B cell (primary cell): ENCODE measurements at regions not wholly inside any gene's neighbourhood (a gene's known extent, or its start where the extent isn't known, plus 50 kb on each side); places are given as distances from the start of the nearest gene placed in this dataset.
"Not testable (repeated sequence)": the region's sequence is repeated elsewhere in the genome, so short reads cannot be mapped to it uniquely, and the experiment has no call there.

Source experiments
- ATAC-seq: fragments of 200-7000 bp; cut with Tn5 transposase; one replicate; pipeline ENCODE4 v1.10.0; 2021; ENCODE audit warnings: low read depth, mild to moderate bottlenecking, moderate number of reproducible peaks, moderate library complexity
- CTCF ChIA-PET: fragments of 350-600 bp; sonication (Branson Sonifier 250); formaldehyde crosslinking; loops from one replicate; lab custom pipeline; 2021; ENCODE audit warnings: antibody characterized with exemption, inconsistent platforms; lab: Charles Lee
- POLR2A ChIA-PET: fragments of 350-600 bp; sonication (Branson Sonifier 250); formaldehyde crosslinking; loops from one replicate; lab custom pipeline; 2021; ENCODE audit warnings: antibody characterized with exemption; lab: Charles Lee
- DNase-seq: peaks from one replicate; pipeline ENCODE4 v3.0.0; 2013
- H2AFZ ChIP-seq: 2 replicates; pipeline ENCODE4 v1.6.1; 2012; ENCODE audit warnings: mild to moderate bottlenecking, low read depth, low read length; ENCODE audit not compliant: insufficient read depth, poor library complexity, severe bottlenecking
- H3K27ac ChIP-seq, 2 donors: 1 replicate in 1 of 2; 2 replicates in 1 of 2; pipeline ENCODE4 v1.5.1; 2012 to 2013; ENCODE audit warnings: low read length in 2 of 2, mild to moderate bottlenecking in 2 of 2, moderate library complexity in 1 of 2
- H3K27me3 ChIP-seq, 4 experiments: fragments of 200-600 bp in 1 of 4; sonication (generic) in 1 of 4; replicated peaks in 1 of 4; 1 replicate in 2 of 4; 2 replicates in 2 of 4; pipeline versions ENCODE4 v1.6.1 to v1.7.0; 2013 to 2016; ENCODE audit warnings: low read length in 3 of 4, mild to moderate bottlenecking in 2 of 4, mixed read lengths in 1 of 4, moderate library complexity in 1 of 4; ENCODE audit not compliant: insufficient read depth in 4 of 4, control insufficient read depth in 3 of 4; ENCODE audit errors: control extremely low read depth in 1 of 4
- H3K36me3 ChIP-seq, 2 experiments: replicated peaks in 1 of 2; 1 replicate in 1 of 2; 2 replicates in 1 of 2; pipeline versions ENCODE4 v1.6.1 to v1.7.1; 2013; ENCODE audit warnings: low read length in 1 of 2; ENCODE audit not compliant: insufficient read depth in 2 of 2, control insufficient read depth in 1 of 2; ENCODE audit errors: control extremely low read depth in 1 of 2, extremely low read depth in 1 of 2
- H3K4me1 ChIP-seq, 2 donors: fragments of 200-600 bp in 1 of 2; sonication (generic) in 1 of 2; 1 replicate in 1 of 2; 2 replicates in 1 of 2; pipeline versions ENCODE4 v1.5.1 to v1.6.1; 2013 to 2017; ENCODE audit warnings: low read length in 2 of 2; ENCODE audit not compliant: control insufficient read depth in 2 of 2, insufficient read depth in 2 of 2
- H3K4me2 ChIP-seq: replicated peaks from 2 replicates; pipeline ENCODE3; 2012; ENCODE audit warnings: mild to moderate bottlenecking, low read depth, low read length; ENCODE audit not compliant: poor library complexity, severe bottlenecking
- H3K4me3 ChIP-seq, 5 experiments: fragments of 200-600 bp in 1 of 5; sonication (generic) in 1 of 5; 1 replicate in 3 of 5; 2 replicates in 2 of 5; pipeline versions ENCODE4 v1.5.1 to v1.7.0; 2011 to 2016; ENCODE audit warnings: low read length in 4 of 5, mild to moderate bottlenecking in 4 of 5, low read depth in 2 of 5, control low read depth in 1 of 5, moderate library complexity in 1 of 5; ENCODE audit not compliant: insufficient read depth in 1 of 5; ENCODE audit errors: control extremely low read depth in 1 of 5, extremely low read depth in 1 of 5
- H3K79me2 ChIP-seq: fragments of 200-600 bp; sonication (generic); one replicate; pipeline ENCODE4 v1.6.0; 2016; ENCODE audit warnings: low read length; ENCODE audit not compliant: control insufficient read depth, insufficient read depth
- H3K9ac ChIP-seq: fragments of 200-600 bp; sonication (generic); 2 replicates; pipeline ENCODE4 v1.6.1; 2017; ENCODE audit warnings: mild to moderate bottlenecking, low read length, moderate library complexity
- H3K9me3 ChIP-seq, 3 donors: one replicate each; pipeline versions ENCODE4 v1.6.1 to v1.7.1; 2013; ENCODE audit warnings: low read length in 2 of 3; ENCODE audit not compliant: control insufficient read depth in 2 of 3, insufficient read depth in 1 of 3; ENCODE audit errors: control extremely low read depth in 1 of 3
- H4K20me1 ChIP-seq: 2 replicates; pipeline ENCODE4 v1.6.0; 2012; ENCODE audit warnings: mild to moderate bottlenecking, low read length; ENCODE audit not compliant: insufficient read depth, control insufficient read depth, poor library complexity, severe bottlenecking
- H3K27ac Mint-ChIP-seq: one replicate; pipeline ENCODE4 v1.8.0; 2021; ENCODE audit warnings: mixed read lengths
- H3K27me3 Mint-ChIP-seq: one replicate; pipeline ENCODE4 v1.8.0; 2021; ENCODE audit warnings: mixed read lengths
- H3K4me1 Mint-ChIP-seq: one replicate; pipeline ENCODE4 v1.8.0; 2021; ENCODE audit warnings: mixed read lengths
- H3K4me3 Mint-ChIP-seq: one replicate; pipeline ENCODE4 v1.8.0; 2021; ENCODE audit warnings: mixed read lengths
- H3K9me3 Mint-ChIP-seq: one replicate; pipeline ENCODE4 v1.8.0; 2022; ENCODE audit warnings: mixed read lengths; ENCODE audit not compliant: insufficient read depth
- CTCF ChIP-seq: fragments of 200-600 bp; IDR thresholded peaks from one replicate; pipeline ENCODE4 v1.8.0; 2022; ENCODE audit warnings: antibody characterized with exemption, mild to moderate bottlenecking
- EZH2 ChIP-seq: IDR thresholded peaks from 2 replicates; pipeline ENCODE4 v1.6.1; 2012; ENCODE audit warnings: borderline replicate concordance, low read depth, mild to moderate bottlenecking, moderate library complexity, low read length; ENCODE audit not compliant: insufficient read depth, poor library complexity, severe bottlenecking
- WGBS: methylation state at CpG from one replicate; pipeline ENCODE4 v1.1.5; 2013; ENCODE audit warnings: missing lambda C conversion rate; ENCODE audit not compliant: insufficient coverage; 5-methylcytosine and 5-hydroxymethylcytosine counted together
- intact Hi-C: fragments of 100-400 bp; cut with micrococcal nuclease; formaldehyde crosslinking; loops from one replicate; pipeline ENCODE4 v1.10.0; 2022

GRCh38 chr17:27365329-27365945 is 71.5 kb downstream of the WSB1 start:
- H3K9me3 ChIP-seq, H3K4me1 Mint-ChIP-seq, H3K4me3 ChIP-seq, ATAC-seq, H3K27ac Mint-ChIP-seq, POLR2A ChIA-PET, H3K27ac ChIP-seq, DNase-seq, H3K27me3 ChIP-seq, H3K9me3 Mint-ChIP-seq, H2AFZ ChIP-seq, H3K9ac ChIP-seq, H3K4me3 Mint-ChIP-seq, H3K79me2 ChIP-seq, H3K27me3 Mint-ChIP-seq, H3K4me1 ChIP-seq, H4K20me1 ChIP-seq, H3K36me3 ChIP-seq, H3K4me2 ChIP-seq, intact Hi-C loops: not testable (repeated sequence)
- 100% methylated on average over 2 of the region's 11 CpGs for WGBS
- CTCF ChIA-PET: interaction anchor here (1.1 kb wide), 1 partner anchor 11 kb away, joined by 3 read pairs; no protein-coding TSS in a partner anchor

- TF ChIP-seq CTCF (no peak), EZH2 (no peak)
- Histone ChIP-seq H3K27me3 (no peaks in the 10 kb centered on the region), H3K4me1 (no peaks in the 10 kb centered on the region), H3K79me2 (no peaks in the 10 kb centered on the region), H3K9me3 (peaks cover 0 to 13% (median 0%) of the 10 kb centered on the region in 3 donors), H4K20me1 (no peaks in the 10 kb centered on the region), H3K27ac (no peak overlapping the region), H3K4me3 (no peak overlapping the region), H3K36me3 (no peaks in the 10 kb centered on the region), H3K9ac (no peak overlapping the region), H3K4me2 (no peak overlapping the region), H2AFZ (no peak overlapping the region)
- DNase-seq: no peak
- Mint-ChIP-seq H3K27me3 (no peaks in the 10 kb centered on the region), H3K4me1 (no peaks in the 10 kb centered on the region), H3K4me3 (no peak overlapping the region), H3K9me3 (peaks cover 8% of the 10 kb centered on the region), H3K27ac (no peak overlapping the region)
- intact Hi-C loops: no loop called here
- WGBS: 94% methylated on average over 2 of the region's 5 CpGs
- ChIA-PET POLR2A (no interaction called here), CTCF (interaction anchor here (1.1 to 1.4 kb wide), 2 partner anchors 12 to 130 kb away, joined by 3 read pairs; no protein-coding TSS in a partner anchor)
- ATAC-seq: no peak
Observed at GRCh38 chr17:27366437-27366836, 72.5 kb downstream of the WSB1 start.
